Fibroblast of lung (primary cell): ENCODE measurements at regions not wholly inside any gene's neighbourhood (a gene's known extent, or its start where the extent isn't known, plus 50 kb on each side); places are given as distances from the start of the nearest gene placed in this dataset.
A peak's percentile ranks its signal among the peaks of the same experiment; 100 is the strongest.

Experiments used
- DNase-seq, 2 donors: peaks; one replicate each; pipeline versions ENCODE4 v3.0.0 to v3.0.0-alpha.2; 2010; ENCODE audit warnings: low read depth in 2 of 2
- H2AFZ ChIP-seq: 2 replicates; pipeline ENCODE4 v1.5.1; 2012; ENCODE audit warnings: low read length, control low read depth, inconsistent platforms
- H3K27ac ChIP-seq: 2 replicates; pipeline ENCODE4 v1.5.1; 2011; ENCODE audit warnings: low read length, control low read depth; ENCODE audit not compliant: insufficient read depth
- H3K27me3 ChIP-seq: 2 replicates; pipeline ENCODE4 v1.5.1; 2011; ENCODE audit warnings: mild to moderate bottlenecking, low read length; ENCODE audit not compliant: control insufficient read depth, insufficient read depth
- H3K36me3 ChIP-seq: 2 replicates; pipeline ENCODE4 v1.5.1; 2011; ENCODE audit warnings: low read length; ENCODE audit not compliant: control insufficient read depth, insufficient read depth
- H3K4me1 ChIP-seq: 2 replicates; pipeline ENCODE4 v1.5.1; 2011; ENCODE audit warnings: low read length; ENCODE audit not compliant: control insufficient read depth, insufficient read depth; ENCODE audit errors: extremely low read depth
- H3K4me2 ChIP-seq: 2 replicates; pipeline ENCODE4 v1.5.1; 2011; ENCODE audit warnings: low read length, control low read depth; ENCODE audit not compliant: insufficient read depth; ENCODE audit errors: extremely low read depth
- H3K4me3 ChIP-seq, 4 experiments: fragments of 200-600 bp in 1 of 4; sonication (generic) in 1 of 4; replicated peaks in 1 of 4; 2 replicates each; pipeline ENCODE4 v1.5.1; 2011 to 2016; ENCODE audit warnings: low read length in 4 of 4, low read depth in 3 of 4, mild to moderate bottlenecking in 3 of 4, control low read depth in 2 of 4, inconsistent platforms in 1 of 4, mixed read lengths in 1 of 4; ENCODE audit not compliant: insufficient read depth in 1 of 4; ENCODE audit errors: control extremely low read depth in 1 of 4
- H3K79me2 ChIP-seq: 2 replicates; pipeline ENCODE4 v1.5.1; 2012; ENCODE audit warnings: mild to moderate bottlenecking, low read length, inconsistent platforms; ENCODE audit not compliant: control insufficient read depth, insufficient read depth
- H3K9ac ChIP-seq: 2 replicates; pipeline ENCODE4 v1.5.1; 2011; ENCODE audit warnings: mild to moderate bottlenecking, low read length, control low read depth; ENCODE audit not compliant: insufficient read depth
- H3K9me3 ChIP-seq: 2 replicates; pipeline ENCODE4 v1.5.1; 2012; ENCODE audit warnings: low read depth, low read length; ENCODE audit not compliant: control insufficient read depth, insufficient read depth
- H4K20me1 ChIP-seq: 2 replicates; pipeline ENCODE4 v1.5.1; 2011; ENCODE audit warnings: low read length; ENCODE audit not compliant: control insufficient read depth, insufficient read depth; ENCODE audit errors: extremely low read depth
- CTCF ChIP-seq, 2 donors: IDR thresholded peaks in 1 of 2; conservative IDR thresholded peaks in 1 of 2; 1 replicate in 1 of 2; 2 replicates in 1 of 2; pipeline ENCODE4 v1.5.1; 2011 to 2012; ENCODE audit warnings: low read length in 2 of 2, control low read depth in 1 of 2, inconsistent platforms in 1 of 2, low read depth in 1 of 2, mild to moderate bottlenecking in 1 of 2
- EZH2 ChIP-seq: IDR thresholded peaks from 2 replicates; pipeline ENCODE4 v1.5.1; 2012; ENCODE audit warnings: low read length, control low read depth, mild to moderate bottlenecking; ENCODE audit errors: missing control alignments

- Histone ChIP-seq H3K4me3 (no peak overlapping the region), H3K9me3 (no peaks in the 10 kb centered on the region), H3K27ac (no peak overlapping the region), H2AFZ (no peak overlapping the region), H3K36me3 (no peaks in the 10 kb centered on the region), H3K9ac (no peak overlapping the region), H3K4me2 (no peak overlapping the region), H3K4me1 (no peaks in the 10 kb centered on the region), H3K79me2 (no peaks in the 10 kb centered on the region), H3K27me3 (no peaks in the 10 kb centered on the region), H4K20me1 (no peaks in the 10 kb centered on the region)
- no peak for DNase-seq
- TF ChIP-seq EZH2: no peak
- TF ChIP-seq CTCF (conservative IDR thresholded peaks at IDR 0.05 in 1 of 2, IDR thresholded peaks at IDR 0.05 in 1 of 2; ENCODE audit: low read depth in 1 of 2, low read length in 2 of 2): no peak
Observed at GRCh38 chr2:217040099-217040498, 180.2 kb upstream of the TNP1 start.

- Histone ChIP-seq H3K9ac (no peak overlapping the region), H3K9me3 (no peaks in the 10 kb centered on the region), H3K27ac (no peak overlapping the region), H3K4me2 (no peak overlapping the region), H3K36me3 (no peaks in the 10 kb centered on the region), H3K79me2 (no peaks in the 10 kb centered on the region), H3K4me1 (no peaks in the 10 kb centered on the region), H4K20me1 (no peaks in the 10 kb centered on the region), H3K4me3 (no peak overlapping the region), H2AFZ (no peak overlapping the region), H3K27me3 (peaks cover 2% of the 10 kb centered on the region)
- TF ChIP-seq EZH2: no peak
- TF ChIP-seq CTCF (conservative IDR thresholded peaks at IDR 0.05 in 1 of 2, IDR thresholded peaks at IDR 0.05 in 1 of 2; ENCODE audit: low read depth in 1 of 2, low read length in 2 of 2): no peak
- no peak for DNase-seq
Observed at GRCh38 chr2:217038001-217038400, 178.1 kb upstream of the TNP1 start.

- Histone ChIP-seq H3K79me2 (no peaks in the 10 kb centered on the region), H3K36me3 (no peaks in the 10 kb centered on the region), H2AFZ (no peak overlapping the region), H3K4me2 (no peak overlapping the region), H3K9me3 (no peaks in the 10 kb centered on the region), H4K20me1 (no peaks in the 10 kb centered on the region), H3K27ac (no peak overlapping the region), H3K9ac (no peak overlapping the region), H3K4me3 (no peak overlapping the region), H3K27me3 (peaks cover 2% of the 10 kb centered on the region), H3K4me1 (no peaks in the 10 kb centered on the region)
- peak in 1 of 2 donors; percentile 40 for DNase-seq
- TF ChIP-seq CTCF (conservative IDR thresholded peaks at IDR 0.05 in 1 of 2, IDR thresholded peaks at IDR 0.05 in 1 of 2; ENCODE audit: low read depth in 1 of 2, low read length in 2 of 2): no peak
- TF ChIP-seq EZH2: no peak
Observed at GRCh38 chr2:217037353-217037752, 177.5 kb upstream of the TNP1 start.
